ENCODE measurements at regions not wholly inside any gene's neighbourhood (a gene's known extent, or its start where the extent isn't known, plus 50 kb on each side); places are given as distances from the start of the nearest gene placed in this dataset.
"Not testable (repeated sequence)": the region's sequence is repeated elsewhere in the genome, so short reads cannot be mapped to it uniquely, and the experiment has no call there.

DNA sequence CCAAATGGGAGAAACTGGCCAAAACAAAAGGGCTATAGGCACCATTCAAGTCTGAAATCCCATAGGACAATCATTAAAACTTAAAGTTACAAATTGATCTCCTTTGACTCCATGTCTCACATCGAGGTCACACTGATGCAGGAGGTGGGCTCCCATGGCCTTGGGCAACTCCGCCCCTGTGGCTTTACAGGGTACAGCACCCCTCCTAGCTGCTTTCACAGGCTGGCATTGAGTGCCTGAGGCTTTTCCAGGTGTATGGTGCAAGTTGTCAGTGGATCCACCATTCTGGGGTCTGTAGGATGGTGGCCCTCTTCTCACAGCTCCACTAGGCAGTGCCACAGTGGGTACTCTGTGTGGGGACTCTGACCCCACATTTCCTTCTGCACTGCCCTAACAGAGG, 662.1 kb downstream of the XPNPEP1 start:
- H3K4me1 ChIP-seq (ENCODE audit: insufficient read depth, low read length), result no peaks in the 10 kb centered on the region
- no peaks in the 10 kb centered on the region for H3K9me3 ChIP-seq (ENCODE audit: low read length)
- H3K4me3 ChIP-seq (ENCODE audit: low read length), result no peak overlapping the region
- H2AFZ ChIP-seq (ENCODE audit: low read depth, low read length), result no peak overlapping the region
- no peaks in the 10 kb centered on the region for H3K27me3 ChIP-seq (ENCODE audit: insufficient read depth, low read length)
- no peaks in the 10 kb centered on the region for H3K36me3 ChIP-seq (ENCODE audit: insufficient read depth, low read length)

DNA sequence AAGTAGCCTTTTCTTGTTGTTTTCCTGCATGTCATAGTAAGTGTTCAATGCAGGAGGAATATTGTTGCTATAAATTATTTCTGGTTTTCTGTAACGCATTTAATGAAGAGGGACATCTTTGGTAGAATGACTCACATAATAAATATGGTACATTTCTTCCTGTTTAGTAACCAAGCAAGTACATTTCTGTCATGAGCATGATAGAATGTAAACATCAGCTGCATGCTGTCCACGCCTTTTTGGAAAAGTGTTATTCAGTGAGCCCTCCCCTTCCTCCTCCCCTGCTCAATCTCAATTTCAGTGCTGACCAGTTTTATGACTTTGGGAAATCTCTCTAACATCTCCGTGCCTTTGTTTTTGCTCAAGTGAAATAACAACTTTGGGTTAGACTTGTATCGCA, 664.0 kb downstream of the XPNPEP1 start:
- Histone ChIP-seq H3K4me1 (ENCODE audit: insufficient read depth, low read length) (no peaks in the 10 kb centered on the region), H3K27me3 (ENCODE audit: insufficient read depth, low read length) (no peaks in the 10 kb centered on the region), H3K9me3 (ENCODE audit: low read length) (no peaks in the 10 kb centered on the region), H3K4me3 (ENCODE audit: low read length) (no peak overlapping the region), H3K36me3 (ENCODE audit: insufficient read depth, low read length) (no peaks in the 10 kb centered on the region), H2AFZ (ENCODE audit: low read depth, low read length) (no peak overlapping the region)

DNA sequence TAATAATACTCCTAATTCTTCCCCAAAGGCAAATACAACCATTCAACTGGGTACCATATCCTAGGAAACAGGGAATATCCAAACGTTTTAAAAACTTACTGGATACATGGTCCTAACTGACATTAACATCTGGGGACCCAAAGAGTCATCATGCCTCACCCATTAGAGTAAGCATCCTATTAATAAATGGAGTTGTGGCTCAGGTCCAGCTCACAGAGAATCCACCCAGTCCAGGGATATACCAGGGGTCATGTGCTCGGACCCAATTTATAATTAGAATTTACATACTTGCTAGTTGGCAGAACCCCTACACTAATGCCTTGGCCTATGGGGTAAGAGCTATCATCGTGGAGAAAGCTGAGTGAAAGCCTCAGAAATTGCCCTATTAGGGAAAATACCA, 670.0 kb downstream of the XPNPEP1 start:
- H3K36me3 ChIP-seq (ENCODE audit: insufficient read depth, low read length), result no peaks in the 10 kb centered on the region
- H3K9me3 ChIP-seq (ENCODE audit: low read length), result no peaks in the 10 kb centered on the region
- H2AFZ ChIP-seq (ENCODE audit: low read depth, low read length), result no peak overlapping the region
- no peaks in the 10 kb centered on the region for H3K4me1 ChIP-seq (ENCODE audit: insufficient read depth, low read length)
- H3K4me3 ChIP-seq (ENCODE audit: low read length), result no peak overlapping the region
- no peaks in the 10 kb centered on the region for H3K27me3 ChIP-seq (ENCODE audit: insufficient read depth, low read length)

DNA sequence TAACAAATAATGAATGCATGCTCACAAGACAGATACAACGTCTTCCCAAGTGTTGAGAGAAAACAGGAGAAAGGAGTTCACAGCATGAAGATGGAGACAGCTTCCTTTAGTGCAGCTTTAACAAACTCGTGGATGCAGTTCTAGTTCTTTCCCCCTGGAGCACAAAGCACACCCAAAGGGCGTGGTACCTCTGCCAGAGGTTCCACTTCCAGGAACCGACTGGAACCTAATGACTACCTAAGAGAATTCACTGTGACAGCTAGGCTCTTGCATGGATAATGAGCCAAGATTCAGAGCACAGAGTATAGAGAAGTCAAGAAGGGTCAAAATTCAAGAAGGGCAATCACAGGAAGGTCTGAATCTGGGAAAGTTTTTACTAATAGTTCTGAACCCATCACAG, 673.2 kb downstream of the XPNPEP1 start:
- Histone ChIP-seq H2AFZ (ENCODE audit: low read depth, low read length) (no peak overlapping the region), H3K36me3 (ENCODE audit: insufficient read depth, low read length) (no peaks in the 10 kb centered on the region), H3K27me3 (ENCODE audit: insufficient read depth, low read length) (no peaks in the 10 kb centered on the region), H3K9me3 (ENCODE audit: low read length) (no peaks in the 10 kb centered on the region), H3K4me1 (ENCODE audit: insufficient read depth, low read length) (no peaks in the 10 kb centered on the region), H3K4me3 (ENCODE audit: low read length) (no peak overlapping the region)

- no peaks in the 10 kb centered on the region for H3K9me3 ChIP-seq (ENCODE audit: low read length)
- H2AFZ ChIP-seq (ENCODE audit: low read depth, low read length), result no peak overlapping the region
- H3K4me3 ChIP-seq (ENCODE audit: low read length), result no peak overlapping the region
- H3K36me3 ChIP-seq (ENCODE audit: insufficient read depth, low read length), result no peaks in the 10 kb centered on the region
- H3K27me3 ChIP-seq (ENCODE audit: insufficient read depth, low read length), result no peaks in the 10 kb centered on the region
- no peaks in the 10 kb centered on the region for H3K4me1 ChIP-seq (ENCODE audit: insufficient read depth, low read length)
Measured at GRCh38 chr10:109247814-109248213, 675.5 kb downstream of the XPNPEP1 start.

DNA sequence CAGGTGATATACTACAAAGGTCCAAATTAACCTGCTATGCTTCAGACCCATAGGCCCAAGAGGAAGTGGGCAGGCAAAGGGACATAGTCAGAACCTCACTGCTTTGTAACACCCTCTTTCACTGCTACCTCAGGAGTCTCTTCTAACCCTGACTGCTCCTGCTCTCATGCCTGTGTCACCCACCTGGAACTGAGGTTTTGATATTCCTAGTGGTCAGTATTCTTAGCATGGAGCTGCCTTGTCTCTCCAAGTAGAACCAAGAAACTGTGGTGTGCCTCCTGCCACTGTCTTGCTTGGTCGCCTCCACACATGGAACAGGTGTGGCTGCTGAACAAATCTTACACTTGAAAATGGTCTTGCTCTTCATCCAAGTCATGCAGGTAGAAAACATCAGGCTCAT, 677.5 kb downstream of the XPNPEP1 start:
- no peaks in the 10 kb centered on the region for H3K4me1 ChIP-seq (ENCODE audit: insufficient read depth, low read length)
- no peaks in the 10 kb centered on the region for H3K9me3 ChIP-seq (ENCODE audit: low read length)
- H2AFZ ChIP-seq (ENCODE audit: low read depth, low read length), result no peak overlapping the region
- no peak overlapping the region for H3K4me3 ChIP-seq (ENCODE audit: low read length)
- H3K27me3 ChIP-seq (ENCODE audit: insufficient read depth, low read length), result no peaks in the 10 kb centered on the region
- no peaks in the 10 kb centered on the region for H3K36me3 ChIP-seq (ENCODE audit: insufficient read depth, low read length)

- no peak overlapping the region for H2AFZ ChIP-seq (ENCODE audit: low read depth, low read length)
- H3K27me3 ChIP-seq (ENCODE audit: insufficient read depth, low read length), result no peaks in the 10 kb centered on the region
- H3K4me3 ChIP-seq (ENCODE audit: low read length), result no peak overlapping the region
- H3K9me3 ChIP-seq (ENCODE audit: low read length), result no peaks in the 10 kb centered on the region
- H3K36me3 ChIP-seq (ENCODE audit: insufficient read depth, low read length), result no peaks in the 10 kb centered on the region
- H3K4me1 ChIP-seq (ENCODE audit: insufficient read depth, low read length), result no peaks in the 10 kb centered on the region
Measured at GRCh38 chr10:109239371-109239770, 683.9 kb downstream of the XPNPEP1 start.

- no peaks in the 10 kb centered on the region for H3K36me3 ChIP-seq (ENCODE audit: insufficient read depth, low read length)
- H2AFZ ChIP-seq (ENCODE audit: low read depth, low read length), result no peak overlapping the region
- H3K4me3 ChIP-seq (ENCODE audit: low read length), result no peak overlapping the region
- no peaks in the 10 kb centered on the region for H3K4me1 ChIP-seq (ENCODE audit: insufficient read depth, low read length)
- H3K9me3 ChIP-seq (ENCODE audit: low read length), result no peaks in the 10 kb centered on the region
- H3K27me3 ChIP-seq (ENCODE audit: insufficient read depth, low read length), result no peaks in the 10 kb centered on the region
Measured at GRCh38 chr10:109237682-109238081, 685.6 kb downstream of the XPNPEP1 start.

DNA sequence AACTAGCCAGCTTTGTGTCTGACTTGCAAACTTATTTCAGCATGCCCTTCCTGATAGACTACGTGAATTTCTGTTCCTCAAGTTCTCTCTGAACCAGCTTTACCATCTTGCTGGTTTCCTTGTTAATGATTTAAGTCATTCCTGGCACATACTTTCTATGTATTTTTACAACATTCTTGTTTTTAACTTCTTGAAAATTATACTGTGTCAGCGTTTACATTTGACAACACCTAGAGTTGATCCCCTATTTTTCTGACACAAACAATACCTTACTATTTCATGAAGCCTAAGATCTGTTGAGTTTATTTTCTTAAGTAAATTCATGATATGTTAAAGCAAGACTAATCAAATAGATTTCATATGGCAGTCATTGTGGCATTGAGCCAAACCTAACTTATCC, 686.3 kb downstream of the XPNPEP1 start:
- H3K4me3 ChIP-seq (ENCODE audit: low read length), result no peak overlapping the region
- no peak overlapping the region for H2AFZ ChIP-seq (ENCODE audit: low read depth, low read length)
- H3K27me3 ChIP-seq (ENCODE audit: insufficient read depth, low read length), result no peaks in the 10 kb centered on the region
- no peaks in the 10 kb centered on the region for H3K36me3 ChIP-seq (ENCODE audit: insufficient read depth, low read length)
- no peaks in the 10 kb centered on the region for H3K4me1 ChIP-seq (ENCODE audit: insufficient read depth, low read length)
- H3K9me3 ChIP-seq (ENCODE audit: low read length), result no peaks in the 10 kb centered on the region

DNA sequence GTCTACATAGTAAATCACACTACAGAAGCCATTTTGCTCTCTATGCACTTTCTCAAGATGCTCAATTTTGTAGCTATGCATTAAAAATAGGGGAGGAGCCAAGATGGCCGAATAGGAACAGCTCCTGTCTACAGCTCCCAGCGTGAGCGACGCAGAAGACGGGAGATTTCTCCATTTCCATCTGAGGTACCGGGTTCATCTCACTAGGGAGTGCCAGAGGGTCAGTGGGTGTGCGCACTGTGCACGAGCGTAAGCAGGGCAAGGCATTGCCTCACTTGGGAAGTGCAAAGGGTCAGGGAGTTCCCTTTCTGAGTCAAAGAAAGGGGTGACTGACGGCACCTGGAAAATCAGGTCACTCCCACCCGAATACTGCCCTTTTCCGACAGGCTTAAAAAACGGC, 699.8 kb downstream of the XPNPEP1 start:
- H3K4me1 ChIP-seq (ENCODE audit: insufficient read depth, low read length), result not testable (repeated sequence)

DNA sequence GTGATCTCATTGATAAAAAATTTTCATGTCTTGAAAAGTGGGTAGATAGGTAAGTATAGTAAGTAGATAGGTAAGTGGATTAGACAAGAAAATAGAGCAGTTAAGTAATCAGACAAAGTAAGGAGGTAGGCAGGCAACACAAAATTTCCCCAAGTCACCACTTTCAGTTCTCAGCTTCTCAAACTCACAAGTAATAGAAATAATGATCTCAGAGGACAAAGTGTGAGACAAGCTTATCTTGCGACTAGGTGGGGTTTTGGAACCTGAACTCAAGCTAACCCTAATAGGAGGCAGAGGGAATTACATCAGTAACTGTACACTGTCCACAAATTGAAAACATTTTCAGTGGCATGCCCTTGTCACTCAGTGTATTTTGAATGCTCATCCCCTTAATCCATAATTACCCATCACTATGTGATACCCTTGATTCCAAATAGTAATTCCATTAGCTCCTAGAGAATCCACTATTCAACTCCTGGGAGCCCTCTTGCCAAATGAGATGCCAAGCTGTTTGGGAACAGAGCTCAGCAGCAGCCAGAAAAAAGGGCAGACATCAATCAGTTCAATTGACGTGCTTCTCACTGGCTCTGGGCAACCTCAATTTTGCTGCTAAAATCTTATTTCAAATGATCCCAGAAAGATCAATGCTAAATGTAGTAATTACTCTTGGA, 703.2 kb downstream of the XPNPEP1 start:
- Histone ChIP-seq H3K9me3 (ENCODE audit: low read length) (no peaks in the 10 kb centered on the region), H2AFZ (ENCODE audit: low read depth, low read length) (no peak overlapping the region), H3K36me3 (ENCODE audit: insufficient read depth, low read length) (no peaks in the 10 kb centered on the region), H3K4me3 (ENCODE audit: low read length) (no peak overlapping the region), H3K27me3 (ENCODE audit: insufficient read depth, low read length) (no peaks in the 10 kb centered on the region), H3K4me1 (ENCODE audit: insufficient read depth, low read length) (no peaks in the 10 kb centered on the region)

More for the DNA sequence above, 699.8 kb downstream of the XPNPEP1 start:
- not testable (repeated sequence) for H3K4me3 ChIP-seq (ENCODE audit: low read length); H2AFZ ChIP-seq (ENCODE audit: low read depth, low read length); H3K36me3 ChIP-seq (ENCODE audit: insufficient read depth, low read length); H3K9me3 ChIP-seq (ENCODE audit: low read length); H3K27me3 ChIP-seq (ENCODE audit: insufficient read depth, low read length)

DNA sequence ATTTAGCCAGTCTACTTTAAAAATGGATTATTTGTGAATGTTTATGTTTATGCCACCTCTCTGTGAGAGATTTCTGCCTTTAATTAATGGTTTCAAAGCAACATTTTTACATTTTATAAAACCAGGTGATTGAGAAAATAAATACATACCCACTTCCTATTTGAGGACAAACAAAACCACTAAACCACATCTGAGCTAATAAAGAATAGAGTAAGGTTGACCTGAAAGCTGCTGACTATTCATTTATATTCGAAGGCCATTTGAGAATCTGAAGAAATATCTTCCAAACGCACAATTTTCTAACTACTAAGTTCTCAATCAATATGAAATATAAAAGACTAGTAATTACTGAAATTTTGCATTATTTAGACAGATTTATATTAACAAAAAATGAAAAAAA, 705.1 kb downstream of the XPNPEP1 start:
- Histone ChIP-seq H3K4me3 (ENCODE audit: low read length) (no peak overlapping the region), H3K36me3 (ENCODE audit: insufficient read depth, low read length) (no peaks in the 10 kb centered on the region), H3K4me1 (ENCODE audit: insufficient read depth, low read length) (no peaks in the 10 kb centered on the region), H2AFZ (ENCODE audit: low read depth, low read length) (no peak overlapping the region), H3K27me3 (ENCODE audit: insufficient read depth, low read length) (no peaks in the 10 kb centered on the region), H3K9me3 (ENCODE audit: low read length) (no peaks in the 10 kb centered on the region)

GRCh38 chr10:109215291-109216075, 707.8 kb downstream of the XPNPEP1 start:
- no peak overlapping the region for H2AFZ ChIP-seq (ENCODE audit: low read depth, low read length)
- no peaks in the 10 kb centered on the region for H3K27me3 ChIP-seq (ENCODE audit: insufficient read depth, low read length)
- H3K4me3 ChIP-seq (ENCODE audit: low read length), result no peak overlapping the region
- H3K36me3 ChIP-seq (ENCODE audit: insufficient read depth, low read length), result no peaks in the 10 kb centered on the region
- no peaks in the 10 kb centered on the region for H3K4me1 ChIP-seq (ENCODE audit: insufficient read depth, low read length)
- no peaks in the 10 kb centered on the region for H3K9me3 ChIP-seq (ENCODE audit: low read length)

DNA sequence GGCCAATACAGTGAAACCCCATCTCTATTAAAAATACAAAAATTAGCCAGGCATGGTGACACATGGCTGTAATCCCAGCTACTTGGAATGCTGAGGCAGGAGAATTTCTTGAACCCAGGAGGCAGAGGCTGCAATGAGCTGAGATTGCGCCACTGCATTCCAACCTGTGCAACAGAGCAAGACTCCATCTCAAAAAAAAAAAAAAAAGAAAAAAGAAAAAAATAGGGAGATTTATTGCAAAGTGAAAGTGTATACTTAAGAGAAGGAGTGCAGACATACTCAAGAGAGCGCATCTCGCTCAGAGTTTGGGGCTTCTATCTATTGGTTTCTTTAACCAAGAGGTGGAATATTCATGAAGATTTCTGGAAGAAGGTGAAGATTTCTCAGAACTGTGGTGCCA, 708.4 kb downstream of the XPNPEP1 start:
- H3K27me3 ChIP-seq (ENCODE audit: insufficient read depth, low read length); H2AFZ ChIP-seq (ENCODE audit: low read depth, low read length); H3K4me1 ChIP-seq (ENCODE audit: insufficient read depth, low read length); H3K9me3 ChIP-seq (ENCODE audit: low read length); H3K4me3 ChIP-seq (ENCODE audit: low read length); H3K36me3 ChIP-seq (ENCODE audit: insufficient read depth, low read length): not testable (repeated sequence)
